HS-27A (cell line): ENCODE measurements at regions not wholly inside any gene's neighbourhood (a gene's known extent, or its start where the extent isn't known, plus 50 kb on each side); places are given as distances from the start of the nearest gene placed in this dataset.
"Not testable (repeated sequence)": the region's sequence is repeated elsewhere in the genome, so short reads cannot be mapped to it uniquely, and the experiment has no call there.

ENCODE experiments used
- DNase-seq: peaks from one replicate; pipeline ENCODE4 v3.0.0-alpha.2; 2012; ENCODE audit warnings: low read depth, missing footprints

GRCh38 chr9:78719029-78719428, 422.1 kb downstream of the PSAT1 start:
- not testable (repeated sequence) for DNase-seq

- no peak for DNase-seq
Observed at GRCh38 chr9:78724896-78725295, 428.0 kb downstream of the PSAT1 start.

- no peak for DNase-seq
Observed at GRCh38 chr9:78725503-78725902, 428.6 kb downstream of the PSAT1 start.

- no peak for DNase-seq
Observed at GRCh38 chr9:78745331-78745730, 448.4 kb downstream of the PSAT1 start.

- no peak for DNase-seq
Observed at GRCh38 chr9:78746010-78746409, 449.1 kb downstream of the PSAT1 start.

DNA sequence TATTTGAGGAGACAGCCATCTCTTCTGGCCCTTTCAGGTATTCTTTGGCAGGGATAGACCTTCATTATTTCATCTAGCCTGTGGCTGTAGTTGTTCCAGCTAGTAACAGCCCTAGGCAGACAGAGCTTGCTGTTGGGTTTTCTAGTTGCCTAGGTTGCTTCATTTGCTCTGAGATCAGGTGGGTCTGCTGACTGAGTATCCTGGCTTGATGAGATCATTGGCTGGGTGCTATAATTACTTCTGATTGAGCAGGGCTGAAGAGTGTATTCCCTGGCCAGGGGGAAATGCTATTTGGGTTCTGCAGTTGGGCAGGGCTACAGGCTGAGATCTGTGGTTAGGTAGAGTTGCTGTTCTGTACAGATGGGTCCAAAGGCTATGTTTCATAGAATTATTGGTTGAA, 456.1 kb downstream of the PSAT1 start:
- no peak for DNase-seq

DNA sequence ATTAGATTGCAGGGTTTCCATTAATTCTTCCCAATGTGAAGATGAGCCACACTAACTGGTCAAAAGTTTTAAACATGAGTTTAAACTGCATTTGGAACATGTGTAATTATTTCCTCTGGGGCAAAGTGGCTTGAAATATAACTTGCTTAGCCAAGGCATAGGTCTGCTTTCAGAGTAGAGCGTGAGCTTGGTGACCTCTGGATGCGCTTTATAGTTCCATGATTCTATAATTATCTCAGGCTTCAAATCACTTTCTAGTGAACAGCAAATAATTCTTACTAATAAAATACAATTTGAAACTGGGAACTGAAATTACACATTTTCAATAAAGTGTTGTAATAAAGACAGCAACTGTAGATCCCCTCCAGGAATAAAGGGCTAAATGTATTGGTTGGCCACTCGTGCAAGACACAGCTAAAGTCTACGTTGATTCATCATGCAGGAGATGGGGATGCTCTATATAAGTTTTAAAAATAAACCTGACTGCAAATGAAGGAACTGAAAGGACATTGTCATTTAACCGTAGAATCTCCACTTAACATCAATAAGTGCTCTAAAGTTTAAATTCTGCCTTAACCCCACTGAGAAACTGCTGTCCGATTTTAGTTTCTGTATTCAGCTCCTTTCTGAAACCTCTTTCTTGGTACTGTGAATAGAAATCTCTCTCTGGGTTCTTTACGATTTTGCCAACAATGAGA, 460.0 kb downstream of the PSAT1 start:
- no peak for DNase-seq

- no peak for DNase-seq
Observed at GRCh38 chr9:78763424-78763823, 466.5 kb downstream of the PSAT1 start.

DNA sequence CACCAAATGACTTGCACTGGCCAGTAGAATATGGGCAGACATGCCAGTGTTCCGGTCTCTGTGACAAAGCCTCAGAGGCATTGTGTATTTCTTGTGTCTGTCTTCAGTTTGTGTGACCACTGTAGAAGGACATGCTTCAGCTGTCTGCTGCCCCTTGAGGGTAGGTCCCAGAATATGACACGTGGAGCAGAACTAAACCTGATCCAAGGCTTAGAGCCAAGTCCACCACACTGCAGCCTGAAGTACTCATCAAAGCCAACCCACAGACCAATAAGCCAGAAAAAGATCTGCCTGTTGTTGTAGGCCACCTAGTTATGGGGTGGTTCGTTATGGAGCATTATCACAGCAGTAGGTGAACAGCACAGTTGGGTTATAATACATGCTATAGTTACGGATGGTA, 468.9 kb downstream of the PSAT1 start:
- no peak for DNase-seq

DNA sequence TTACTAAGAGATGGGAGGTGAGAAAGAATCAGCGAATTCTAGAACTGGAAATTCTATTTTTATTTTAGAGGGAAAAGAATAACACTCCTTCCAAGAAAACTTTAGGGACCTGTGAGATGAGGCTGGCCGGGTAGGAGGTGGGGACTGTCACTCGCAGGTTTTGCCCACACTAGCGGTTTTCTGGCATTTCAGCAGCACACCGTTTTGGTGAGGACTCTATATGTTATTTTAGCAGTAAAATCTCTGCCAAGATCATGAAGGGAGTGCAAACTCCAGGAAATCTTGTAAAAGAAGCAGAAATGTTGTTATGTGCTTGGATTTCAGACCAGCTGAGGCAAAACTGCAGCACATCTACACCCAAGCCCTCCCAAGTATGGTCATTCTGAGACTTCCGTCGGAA, 470.6 kb downstream of the PSAT1 start:
- DNase-seq = no peak

DNA sequence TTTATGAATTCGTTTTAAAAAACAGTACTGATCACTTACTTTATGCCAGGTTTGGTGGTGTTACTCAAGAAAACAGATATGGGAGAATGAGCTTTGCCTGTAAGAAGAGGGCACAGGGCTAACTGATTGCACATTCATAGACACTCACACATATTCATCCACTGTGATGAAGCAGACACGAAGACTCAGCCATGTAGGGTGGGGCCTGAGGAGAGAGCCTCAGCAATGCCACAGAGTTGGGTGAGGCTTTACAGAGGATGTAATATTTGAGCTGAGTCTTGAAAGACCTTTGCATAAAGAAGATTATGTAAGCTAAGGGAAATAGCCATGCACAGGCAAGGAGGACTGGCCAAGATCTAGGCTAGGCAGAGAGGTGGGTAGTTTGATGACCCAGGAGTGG, 472.8 kb downstream of the PSAT1 start:
- no peak for DNase-seq

DNA sequence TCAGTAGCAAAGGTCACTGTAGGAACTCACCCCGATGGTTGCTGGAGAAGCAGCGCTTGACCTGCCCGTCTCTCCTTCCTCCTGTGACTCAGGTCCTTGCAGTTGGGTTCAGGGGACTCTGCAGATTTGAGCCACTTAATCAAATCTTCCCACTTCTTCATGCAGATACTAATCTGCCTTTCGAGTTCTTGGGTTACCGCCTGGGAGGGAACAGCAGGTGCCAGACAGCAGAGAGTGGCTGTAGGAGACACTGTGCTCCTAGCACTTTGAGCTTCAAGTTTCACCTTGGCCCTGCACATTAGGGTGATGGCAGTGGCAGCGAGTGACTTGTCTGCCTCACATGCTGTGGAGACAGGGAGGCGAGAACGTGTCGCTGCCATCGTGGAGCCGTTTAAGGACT, 478.3 kb downstream of the PSAT1 start:
- no peak for DNase-seq

DNA sequence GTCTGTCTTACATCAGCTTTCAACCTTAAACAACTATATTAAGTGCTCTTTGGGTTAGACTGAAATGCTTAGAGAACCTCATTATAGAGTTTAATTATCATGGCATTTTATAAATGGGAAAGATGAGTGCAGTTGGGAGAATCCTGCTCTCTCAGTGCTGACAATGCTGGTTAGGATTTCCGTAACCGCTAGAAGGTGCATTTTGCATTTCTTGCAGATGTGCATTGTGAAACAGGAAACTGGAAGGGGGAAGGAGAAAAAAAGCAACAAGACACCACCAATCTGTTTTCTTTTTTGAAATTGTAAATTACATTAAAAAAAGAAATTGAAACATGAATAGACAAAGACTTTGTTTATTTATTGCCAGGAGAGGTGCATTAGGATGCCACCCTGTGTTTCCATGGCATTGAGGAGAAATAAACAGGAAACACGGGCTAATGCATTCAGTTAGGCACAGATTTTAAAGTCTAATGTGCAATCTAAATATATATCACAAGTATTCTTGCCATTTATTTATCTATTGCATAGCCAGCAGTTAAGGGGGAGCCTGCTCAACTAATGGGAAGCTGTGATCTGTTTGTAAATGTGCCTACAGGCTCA, 478.9 kb downstream of the PSAT1 start:
- DNase-seq = no peak

DNA sequence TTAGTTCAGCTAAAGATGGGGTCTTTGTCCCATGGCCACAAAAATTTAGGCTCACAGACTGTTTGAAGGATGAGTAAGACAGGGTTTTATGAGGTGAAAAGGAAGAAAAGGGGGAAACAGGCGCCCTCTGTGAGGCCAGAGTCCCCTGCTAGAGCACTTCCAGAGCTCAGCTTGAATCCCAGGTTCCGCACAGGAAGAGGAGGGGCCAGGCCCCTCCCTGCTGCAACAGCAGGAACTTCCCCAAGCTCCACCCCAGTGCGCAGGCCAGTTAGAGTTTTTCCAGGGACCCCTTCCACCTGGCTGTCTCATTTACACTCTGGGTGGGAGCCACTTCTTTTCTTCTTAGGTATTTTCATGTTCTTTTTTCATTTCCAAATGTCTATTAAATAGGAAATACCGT, 480.8 kb downstream of the PSAT1 start:
- no peak for DNase-seq

DNA sequence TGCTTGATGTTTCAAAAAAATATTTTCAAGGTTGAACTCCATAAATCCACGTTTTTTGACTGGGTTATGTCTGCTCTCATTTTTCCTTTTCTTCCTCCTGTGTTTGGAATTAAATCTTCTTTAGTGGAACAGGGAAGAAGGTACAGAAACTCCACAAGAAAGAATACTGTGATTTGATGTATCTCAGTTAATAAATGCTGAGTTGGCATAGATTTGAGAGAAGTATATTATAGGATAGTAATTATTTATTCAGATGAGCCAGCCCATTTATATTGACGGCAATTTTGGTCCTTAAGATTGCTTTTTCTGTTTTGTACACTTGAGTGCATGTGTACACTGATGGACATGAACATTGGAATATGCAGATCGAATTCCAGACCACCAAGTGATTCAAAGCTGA, 481.4 kb downstream of the PSAT1 start:
- DNase-seq = no peak

DNA sequence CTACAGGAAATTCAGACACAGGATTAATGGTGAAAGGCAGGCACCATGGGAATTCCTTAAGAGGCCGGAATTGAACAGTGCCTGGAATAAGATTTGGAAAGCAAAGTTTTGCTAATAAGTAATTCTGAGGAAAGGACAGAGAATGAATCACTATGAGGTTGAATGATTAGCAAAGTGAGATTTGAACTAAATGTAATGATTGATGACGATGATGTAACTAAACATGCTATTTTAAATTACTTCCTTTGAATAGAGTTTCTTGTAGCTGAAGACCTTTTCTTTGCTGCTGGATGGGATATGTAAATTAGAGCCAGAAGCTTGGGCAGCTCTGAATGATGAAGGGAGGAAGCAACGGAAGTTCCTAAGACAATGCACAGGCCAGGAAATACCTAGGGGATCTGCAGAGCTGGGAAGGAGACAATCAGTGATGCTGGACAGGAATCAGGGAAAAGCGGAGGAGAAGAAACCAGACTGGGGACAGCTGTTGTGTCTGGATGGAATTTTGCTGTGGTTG, 482.0 kb downstream of the PSAT1 start:
- no peak for DNase-seq

DNA sequence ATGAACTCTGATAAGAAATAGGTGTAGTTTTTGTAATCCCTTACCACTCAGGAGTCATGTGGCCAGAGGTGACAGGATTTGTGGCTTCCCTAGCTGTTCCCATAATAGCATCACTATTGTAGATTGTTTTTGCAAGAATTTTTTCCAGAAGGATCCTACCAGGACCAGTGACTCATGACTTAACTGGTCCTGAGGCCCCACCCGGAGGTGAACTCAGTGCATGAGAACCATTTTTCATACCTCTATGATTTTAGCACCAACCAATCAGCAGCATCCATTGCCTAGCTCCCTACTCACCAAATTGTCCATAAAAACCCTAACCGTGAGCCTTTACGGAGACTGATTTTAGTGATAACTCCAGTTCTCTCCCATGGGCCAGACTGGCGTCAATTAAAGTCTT, 484.8 kb downstream of the PSAT1 start:
- peak; percentile 20 for DNase-seq

- no peak for DNase-seq
Observed at GRCh38 chr9:78782234-78782633, 485.3 kb downstream of the PSAT1 start.

GRCh38 chr9:78782858-78783257, 485.9 kb downstream of the PSAT1 start:
- no peak for DNase-seq

DNA sequence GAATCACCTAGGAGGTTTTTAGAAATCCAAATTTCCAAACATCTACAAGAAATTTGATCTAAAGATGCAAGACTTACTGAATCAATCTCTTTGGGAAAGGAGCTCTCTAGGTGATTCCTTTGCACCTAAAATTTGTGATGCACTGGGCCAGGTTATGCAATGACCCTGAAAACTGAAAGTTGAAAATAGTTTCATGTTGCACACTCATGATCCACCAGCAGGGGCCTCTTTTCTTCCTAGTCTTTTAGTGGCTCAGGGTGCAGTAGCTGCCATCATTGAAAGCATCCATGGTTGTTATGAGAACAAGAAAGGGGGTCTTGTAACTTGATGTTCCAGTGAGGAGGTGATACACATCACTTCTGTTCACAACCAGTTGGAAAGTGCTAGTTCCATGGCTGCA, 486.8 kb downstream of the PSAT1 start:
- DNase-seq = no peak

- peak; percentile 65 for DNase-seq
Observed at GRCh38 chr9:78786794-78787193, 489.9 kb downstream of the PSAT1 start.

DNA sequence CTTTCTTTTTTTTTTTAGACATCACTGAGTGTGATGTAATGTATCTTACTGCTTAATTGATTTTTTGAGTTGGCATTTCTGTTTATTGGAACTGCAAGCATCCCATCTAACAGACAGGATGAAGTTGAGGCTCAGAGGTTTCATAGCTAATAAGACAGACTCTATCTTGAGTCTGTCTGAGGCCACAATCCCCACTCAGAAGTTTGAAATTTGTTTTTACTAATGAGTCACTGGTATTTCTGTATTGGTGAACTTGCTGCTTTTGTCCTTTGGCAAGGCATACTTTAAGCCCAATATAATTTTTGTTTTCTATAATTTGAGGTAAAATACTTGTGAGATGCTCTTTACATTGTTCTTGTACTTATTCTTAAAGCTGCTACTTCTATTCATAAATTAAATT, 491.2 kb downstream of the PSAT1 start:
- DNase-seq = peak; percentile 17

GRCh38 chr9:78791779-78792178, 494.9 kb downstream of the PSAT1 start:
- no peak for DNase-seq

- DNase-seq = no peak
Observed at GRCh38 chr9:78792745-78793144, 495.8 kb downstream of the PSAT1 start.
